Kidney capillary endothelial cell (primary cell): ENCODE measurements at regions not wholly inside any gene's neighbourhood (a gene's known extent, or its start where the extent isn't known, plus 50 kb on each side); places are given as distances from the start of the nearest gene placed in this dataset.
A peak's percentile ranks its signal among the peaks of the same experiment; 100 is the strongest.
"Not testable (repeated sequence)": the region's sequence is repeated elsewhere in the genome, so short reads cannot be mapped to it uniquely, and the experiment has no call there.

Source experiments
- DNase-seq: peaks from one replicate; pipeline ENCODE4 v3.0.0-alpha.2; 2018; ENCODE audit warnings: low spot score

DNA sequence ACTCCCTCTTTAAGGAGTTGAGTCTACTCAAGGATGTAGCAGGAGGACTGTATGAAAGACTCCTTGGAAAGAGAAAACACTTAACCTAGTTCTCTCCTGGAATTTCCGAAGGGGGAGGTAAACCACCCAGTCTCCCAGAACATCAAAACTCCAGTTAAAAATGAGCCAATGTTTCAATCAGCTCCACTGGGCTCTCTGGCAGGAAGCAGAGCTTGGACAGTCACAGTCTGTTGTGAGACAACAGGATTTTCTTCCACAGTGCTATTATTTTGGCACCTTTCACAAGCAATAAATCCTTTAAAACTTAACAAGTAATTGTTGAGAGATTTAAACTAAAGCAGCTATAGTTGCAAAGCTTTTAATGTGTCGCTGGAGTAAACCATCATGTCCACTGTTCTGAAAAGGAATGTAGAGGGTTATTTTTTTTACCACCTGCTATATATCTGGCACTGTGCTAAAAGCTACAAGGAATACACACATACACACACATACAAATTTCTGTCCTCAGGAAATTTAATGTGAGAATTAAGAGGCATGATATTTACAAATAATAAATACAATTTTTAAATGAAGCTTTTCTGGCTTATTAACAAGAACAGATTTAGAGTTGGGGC is 229.2 kb upstream of the INTU start:
- DNase-seq = peak; percentile 11

DNA sequence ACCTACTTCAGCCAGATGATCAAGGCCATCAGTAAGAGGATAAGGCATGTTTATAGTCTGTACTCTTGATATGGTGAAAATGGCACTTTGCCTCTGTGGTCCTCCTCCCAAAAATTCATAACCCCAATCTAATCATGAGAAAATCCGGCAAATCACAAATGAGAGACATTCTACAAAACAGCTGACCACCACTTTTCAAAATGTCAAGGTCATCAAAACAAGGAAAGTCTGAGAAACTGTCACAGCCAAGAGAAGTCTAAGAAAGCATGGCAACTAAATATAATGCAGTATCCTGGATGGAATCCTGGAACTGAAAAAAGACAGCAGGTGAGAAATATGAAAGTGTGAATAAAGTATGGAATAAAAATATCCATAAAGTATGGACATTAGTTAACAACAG is 226.6 kb upstream of the INTU start:
- no peak for DNase-seq

DNA sequence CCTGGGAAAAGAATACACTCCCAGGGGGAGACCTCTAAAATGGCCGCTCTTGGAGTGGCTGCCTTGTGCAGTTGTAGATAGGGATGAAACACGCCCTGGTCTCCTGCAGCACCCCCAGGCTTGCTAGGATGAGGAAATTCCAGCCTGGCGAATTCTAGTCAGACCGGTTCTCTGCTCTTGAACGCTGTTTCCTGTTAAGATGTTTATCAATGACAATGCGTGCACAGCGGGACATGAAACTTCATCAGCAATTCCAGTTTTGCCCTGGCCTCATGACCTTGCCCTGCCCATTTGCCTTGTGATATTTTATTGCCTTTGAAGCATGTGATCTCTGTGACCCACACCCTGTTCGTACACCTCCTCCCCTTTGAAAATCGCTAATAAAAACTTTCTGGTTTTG is 225.2 kb upstream of the INTU start:
- not testable (repeated sequence) for DNase-seq

- no peak for DNase-seq
Observed at GRCh38 chr4:127410201-127410600, 222.6 kb upstream of the INTU start.

- DNase-seq = no peak
Observed at GRCh38 chr4:127410644-127411043, 222.1 kb upstream of the INTU start.

GRCh38 chr4:127414951-127415606 is 217.7 kb upstream of the INTU start:
- no peak for DNase-seq

DNA sequence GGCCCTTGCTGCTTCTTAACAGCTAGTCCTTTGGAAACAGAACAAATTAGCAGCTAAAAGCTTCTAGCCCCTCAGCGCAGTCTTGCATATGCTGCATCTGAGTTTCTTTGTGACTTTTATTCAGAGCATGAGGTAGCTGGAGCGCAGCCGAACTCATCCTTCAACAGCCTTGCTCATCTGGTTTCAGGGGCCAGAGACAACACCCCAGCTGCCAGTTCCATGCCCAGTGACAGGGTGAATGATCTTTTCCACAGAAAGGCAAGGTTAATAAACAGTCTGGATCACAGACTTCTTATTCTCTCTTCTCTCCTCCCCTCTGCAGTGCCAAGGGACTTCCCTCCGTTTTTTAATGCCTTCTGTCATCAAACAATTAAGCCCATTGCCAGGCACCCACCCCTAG is 216.6 kb upstream of the INTU start:
- no peak for DNase-seq

- DNase-seq = no peak
Observed at GRCh38 chr4:127417885-127418535, 214.7 kb upstream of the INTU start.

DNA sequence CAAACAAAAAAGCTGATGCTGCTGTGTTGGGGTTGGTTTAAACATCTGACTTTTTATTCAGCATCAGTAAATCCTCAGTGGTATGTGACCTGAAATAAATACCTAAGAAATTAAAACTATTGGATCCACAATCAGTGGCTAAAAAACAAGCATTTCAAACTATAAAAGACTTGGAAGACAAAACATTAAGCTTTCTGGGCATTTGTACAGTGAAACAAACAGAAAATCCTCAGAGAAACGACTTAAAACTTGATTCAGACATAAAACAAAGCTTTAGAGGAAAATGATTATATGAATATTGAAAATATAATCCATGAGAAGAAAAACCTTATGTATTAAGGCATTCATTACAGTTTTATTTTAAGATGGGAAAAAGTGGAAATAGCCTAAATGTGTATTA is 213.3 kb upstream of the INTU start:
- DNase-seq = no peak

DNA sequence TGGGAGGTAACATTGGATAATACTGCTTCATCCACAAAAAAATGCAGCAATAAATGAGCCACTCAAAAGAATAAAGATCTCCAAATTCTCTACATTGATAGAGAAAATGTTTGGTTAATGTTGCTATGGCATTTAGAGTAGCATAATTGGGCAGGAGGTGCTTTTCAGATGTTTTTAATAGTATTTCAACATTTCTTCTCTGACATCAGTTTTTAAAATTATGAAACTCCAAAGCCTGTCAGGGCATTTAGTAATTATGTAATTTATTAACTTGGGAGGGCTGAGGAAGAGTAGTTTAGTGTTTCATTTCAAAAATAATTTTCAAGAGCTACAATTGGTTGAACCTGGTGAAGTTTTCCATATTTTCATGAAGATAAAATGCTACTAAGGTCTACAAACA is 211.3 kb upstream of the INTU start:
- DNase-seq = no peak

DNA sequence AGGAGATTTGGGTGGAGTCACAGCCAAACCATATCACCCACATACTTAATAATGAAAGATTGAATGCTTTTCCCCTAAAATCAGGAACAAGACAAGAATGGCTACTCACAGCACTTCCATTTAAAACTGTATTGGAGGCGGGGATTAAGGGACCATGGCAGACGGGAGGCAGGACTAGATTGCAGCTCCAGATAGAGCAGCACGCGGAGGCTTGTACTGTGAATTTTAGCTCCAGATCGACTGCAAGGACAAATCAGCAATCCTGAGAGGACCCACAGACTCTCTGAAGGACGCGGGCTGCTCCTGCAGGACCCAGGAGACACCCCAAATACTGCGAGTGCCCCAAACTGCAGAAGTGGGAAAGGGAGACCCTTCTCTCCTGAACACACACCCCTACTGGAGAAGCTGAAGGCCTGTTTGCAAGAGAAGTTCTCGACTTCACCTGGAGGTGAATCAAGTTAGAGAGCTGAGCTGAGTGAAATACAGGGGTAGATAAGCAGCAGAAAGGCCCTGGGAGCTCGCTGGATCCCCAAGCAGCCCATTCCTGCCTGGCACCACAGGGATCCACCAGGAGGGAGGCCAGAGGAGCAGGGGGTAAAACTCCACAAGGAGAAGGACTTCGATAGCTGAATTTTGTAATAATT is 207.4 kb upstream of the INTU start:
- DNase-seq = no peak

GRCh38 chr4:127425851-127426250 is 206.9 kb upstream of the INTU start:
- no peak for DNase-seq

GRCh38 chr4:127441571-127441970 is 191.2 kb upstream of the INTU start:
- DNase-seq = no peak

DNA sequence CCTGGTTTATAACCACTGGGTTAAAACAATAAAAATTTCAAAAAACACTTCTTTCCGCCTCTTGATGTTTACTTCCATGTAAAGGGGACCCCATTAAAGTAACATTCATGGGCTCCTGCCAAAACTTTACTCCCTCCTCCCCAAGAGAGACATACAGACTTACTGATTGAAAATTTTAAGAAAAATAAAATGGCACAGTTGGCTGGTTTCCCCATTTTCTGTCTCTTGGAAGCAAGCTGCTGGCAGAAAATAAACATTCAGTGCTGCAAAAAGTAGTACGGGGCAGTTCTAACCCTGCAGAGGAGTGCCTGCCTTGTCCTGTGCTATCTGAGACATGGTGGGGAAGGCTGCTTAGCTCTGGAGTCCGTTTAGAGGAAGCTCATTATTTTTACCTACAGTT is 187.3 kb upstream of the INTU start:
- DNase-seq = no peak

DNA sequence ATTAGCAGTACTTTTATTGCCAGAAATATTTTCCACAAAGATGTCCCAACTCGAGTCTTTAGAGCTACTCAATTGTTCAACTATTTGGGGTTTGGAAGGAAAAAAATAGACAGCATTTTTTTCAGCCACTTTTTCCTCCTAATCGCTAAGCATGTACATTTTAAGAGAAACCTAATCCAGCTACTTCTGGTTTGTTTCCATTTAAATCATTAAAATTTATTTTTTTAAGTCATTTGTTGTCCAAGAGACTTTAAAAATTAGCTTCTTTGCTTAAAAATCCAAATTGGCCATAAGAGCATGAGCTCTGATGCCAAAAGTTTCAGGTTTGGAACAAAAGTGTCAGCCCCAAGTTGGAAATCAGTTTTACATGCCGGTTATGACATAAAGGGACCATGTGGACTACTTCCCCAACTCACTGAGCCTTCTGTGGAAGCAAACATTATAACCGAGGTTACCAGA is 186.3 kb upstream of the INTU start:
- DNase-seq = no peak

GRCh38 chr4:127448986-127449385 is 183.8 kb upstream of the INTU start:
- no peak for DNase-seq

DNA sequence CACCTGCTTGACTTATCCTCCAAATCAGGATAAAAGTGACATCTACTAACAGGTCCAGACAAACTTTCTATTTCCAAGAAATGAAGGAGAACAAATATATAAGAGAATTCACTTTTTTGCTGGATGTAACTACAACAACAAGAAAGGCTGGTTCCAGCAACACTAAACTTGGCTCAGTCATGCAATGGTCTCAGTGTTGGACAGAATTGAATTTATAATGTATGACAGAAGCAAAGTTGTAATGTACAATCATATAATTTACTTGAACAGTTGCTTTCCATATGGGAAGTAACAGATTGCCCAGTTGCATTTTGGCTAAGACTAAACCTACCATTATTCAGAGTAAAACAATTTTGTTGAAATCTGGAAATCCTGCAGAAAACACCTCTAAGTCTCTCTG is 183.3 kb upstream of the INTU start:
- DNase-seq = no peak

- DNase-seq = no peak
Observed at GRCh38 chr4:127450276-127450675, 182.5 kb upstream of the INTU start.

DNA sequence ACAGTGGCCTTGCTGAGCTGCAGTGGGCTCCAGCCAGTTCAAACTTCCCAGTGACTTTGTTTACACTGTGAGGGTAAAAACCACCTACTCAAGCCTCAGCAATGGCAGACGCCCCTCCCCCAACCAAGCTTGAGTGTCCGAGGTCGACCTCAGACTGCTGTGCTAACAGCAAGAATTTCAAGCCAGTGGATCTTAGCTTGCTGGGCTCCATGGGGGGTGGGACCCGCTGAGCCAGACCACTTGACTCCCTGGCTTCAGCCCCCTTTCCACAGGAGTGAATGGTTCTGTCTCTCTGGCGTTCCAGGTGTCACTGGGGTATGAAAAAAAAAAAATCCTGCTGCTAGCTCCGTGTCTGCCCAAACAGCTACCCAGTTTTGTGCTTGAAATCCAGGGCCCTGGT is 168.9 kb upstream of the INTU start:
- DNase-seq = no peak

DNA sequence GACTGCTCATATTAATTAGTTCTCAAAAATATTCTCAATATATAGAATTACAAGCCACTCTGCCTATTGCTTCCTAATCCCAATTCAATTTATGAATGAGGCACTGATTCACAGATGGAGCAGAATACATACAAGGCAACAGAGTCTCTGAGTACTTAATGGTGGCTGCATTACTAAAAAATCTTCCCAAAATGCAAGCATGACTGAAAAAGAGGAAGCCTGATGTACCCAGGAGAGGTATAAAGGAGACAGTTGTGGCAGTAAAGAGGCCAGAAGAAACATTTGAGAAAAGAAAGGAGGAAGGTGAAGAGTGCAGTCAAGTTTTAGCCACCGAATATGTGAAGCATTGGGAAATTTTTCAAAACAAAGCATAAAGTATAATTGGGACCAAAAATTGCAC is 163.2 kb upstream of the INTU start:
- no peak for DNase-seq

DNA sequence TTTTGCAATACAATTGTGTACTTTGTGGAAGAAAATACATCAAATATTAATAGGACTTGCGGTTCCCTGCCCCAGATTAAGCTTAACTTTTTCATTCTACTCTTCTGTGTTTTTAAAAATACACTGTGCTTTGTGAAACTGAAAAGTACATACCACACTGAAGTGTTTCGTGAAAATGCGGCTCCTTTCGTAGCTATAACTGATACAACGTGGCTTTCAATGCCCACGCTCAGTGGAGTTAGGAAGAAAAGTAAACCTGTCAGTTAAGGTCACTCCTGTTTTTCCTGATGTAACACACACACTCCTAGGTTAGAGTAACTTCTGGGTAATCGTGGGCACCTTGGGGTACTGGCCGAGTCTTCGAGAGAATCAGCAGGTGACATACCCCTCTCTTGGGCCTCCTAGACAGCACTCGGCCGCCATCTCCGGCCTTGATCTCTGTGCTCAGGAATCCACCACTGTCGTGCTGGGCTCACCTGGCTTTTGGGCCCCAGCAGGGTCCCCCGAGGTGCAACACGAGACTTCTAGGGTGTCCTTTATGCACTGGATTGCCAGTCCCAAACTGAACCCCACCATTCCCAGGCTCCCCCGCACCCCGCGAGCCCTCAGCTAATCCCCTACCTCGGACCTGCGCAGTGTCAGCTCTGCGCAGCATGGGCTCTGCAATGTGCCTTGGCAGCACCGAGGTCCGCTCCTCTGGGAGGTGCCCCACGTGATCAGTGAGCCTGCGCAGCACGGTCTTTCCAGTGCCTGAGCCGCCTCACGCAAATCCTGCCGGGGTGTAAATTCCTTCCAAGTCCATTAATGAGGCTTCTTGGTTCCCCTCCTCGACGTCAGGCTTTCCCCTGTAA is 162.6 kb upstream of the INTU start:
- DNase-seq = no peak

DNA sequence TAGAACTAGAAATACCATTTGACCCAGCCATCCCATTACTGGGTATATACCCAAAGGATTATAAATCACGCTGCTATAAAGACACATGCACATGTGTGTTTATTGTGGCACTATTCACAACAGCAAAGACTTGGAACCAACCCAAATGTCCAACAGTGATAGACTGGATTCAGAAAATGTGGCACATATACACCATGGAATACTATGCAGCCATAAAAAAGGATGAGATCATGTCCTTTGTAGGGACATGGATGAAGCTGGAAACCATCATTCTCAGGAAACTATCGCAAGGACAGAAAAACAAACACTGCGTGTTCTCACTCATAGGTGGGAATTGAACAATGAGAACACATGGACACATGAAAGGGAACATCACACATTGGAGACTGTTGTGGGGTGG is 154.5 kb upstream of the INTU start:
- not testable (repeated sequence) for DNase-seq
